Activated T-helper 2 cell treated with anti-CD3 and anti-CD28 coated beads, Interferon-gamma antibody, Interleukin-2, Interleukin-4, amounts not matched to agents 10 μg/mL and 5 μg/mL and 100 μg/mL, durations not matched to agents 14 hours and 24 hours and 36 hours (primary cell): ENCODE measurements at regions not wholly inside any gene's neighbourhood (a gene's known extent, or its start where the extent isn't known, plus 50 kb on each side); places are given as distances from the start of the nearest gene placed in this dataset.
A peak's percentile ranks its signal among the peaks of the same experiment; 100 is the strongest.

ENCODE experiments used
- DNase-seq: peaks from one replicate; pipeline ENCODE4 v3.0.0; 2021; ENCODE audit warnings: low spot score
- H3K27ac Mint-ChIP-seq: one replicate; pipeline ENCODE4 v1.8.0; 2021; ENCODE audit warnings: mixed read lengths
- H3K27me3 Mint-ChIP-seq: one replicate; pipeline ENCODE4 v1.8.0; 2021; ENCODE audit warnings: low read depth, mixed read lengths
- H3K36me3 Mint-ChIP-seq: one replicate; pipeline ENCODE4 v1.8.0; 2021; ENCODE audit warnings: low read depth, mixed read lengths
- H3K4me1 Mint-ChIP-seq: one replicate; pipeline ENCODE4 v1.8.0; 2021; ENCODE audit warnings: low read depth, mixed read lengths
- H3K4me3 Mint-ChIP-seq: one replicate; pipeline ENCODE4 v1.8.0; 2021; ENCODE audit warnings: low read depth, mild to moderate bottlenecking, moderate library complexity, mixed read lengths
- H3K9me3 Mint-ChIP-seq: one replicate; pipeline ENCODE4 v1.8.0; 2021; ENCODE audit warnings: mixed read lengths
- intact Hi-C: fragments of 100-400 bp; cut with micrococcal nuclease; formaldehyde crosslinking; loops from one replicate; pipeline ENCODE4 v1.15.1; 2023

DNA sequence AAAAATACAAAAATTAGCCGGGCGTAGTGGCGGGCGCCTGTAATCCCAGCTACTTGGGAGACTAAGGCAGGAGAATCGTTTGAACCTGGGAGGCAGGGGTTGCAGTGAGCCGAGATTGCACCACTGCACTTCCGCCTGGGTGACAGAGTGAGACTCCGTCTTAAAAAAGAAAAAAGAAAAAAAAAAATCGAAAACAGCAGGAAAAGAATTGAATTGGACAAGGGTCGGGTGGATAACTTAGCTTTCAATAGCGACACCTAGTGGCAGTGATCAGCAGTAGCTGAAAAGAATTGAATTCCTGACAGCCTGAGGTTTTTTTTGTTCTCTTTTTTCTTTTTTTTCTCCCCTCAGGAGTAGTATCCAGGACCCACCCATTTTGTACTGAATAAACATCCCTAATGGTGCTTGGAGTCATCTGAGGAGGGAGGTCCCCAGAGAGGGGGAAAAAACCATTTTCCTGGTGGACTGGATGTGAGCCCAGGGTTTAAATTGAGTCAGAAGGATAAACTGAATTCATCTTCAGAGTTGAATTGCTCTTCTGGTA, 55.1 kb downstream of the CYCS start:
- no peaks in the 10 kb centered on the region for H3K27me3 Mint-ChIP-seq
- H3K4me1 Mint-ChIP-seq: peaks cover 29% of the 10 kb centered on the region
- intact Hi-C loops: loop anchor here (1.0 to 2.0 kb wide), 4 partner anchors 25 to 250 kb away; no protein-coding TSS in a partner anchor
- no peak overlapping the region for H3K4me3 Mint-ChIP-seq
- H3K9me3 Mint-ChIP-seq: no peaks in the 10 kb centered on the region
- peak; percentile 20 for DNase-seq
- H3K27ac Mint-ChIP-seq: no peak overlapping the region
- no peaks in the 10 kb centered on the region for H3K36me3 Mint-ChIP-seq

DNA sequence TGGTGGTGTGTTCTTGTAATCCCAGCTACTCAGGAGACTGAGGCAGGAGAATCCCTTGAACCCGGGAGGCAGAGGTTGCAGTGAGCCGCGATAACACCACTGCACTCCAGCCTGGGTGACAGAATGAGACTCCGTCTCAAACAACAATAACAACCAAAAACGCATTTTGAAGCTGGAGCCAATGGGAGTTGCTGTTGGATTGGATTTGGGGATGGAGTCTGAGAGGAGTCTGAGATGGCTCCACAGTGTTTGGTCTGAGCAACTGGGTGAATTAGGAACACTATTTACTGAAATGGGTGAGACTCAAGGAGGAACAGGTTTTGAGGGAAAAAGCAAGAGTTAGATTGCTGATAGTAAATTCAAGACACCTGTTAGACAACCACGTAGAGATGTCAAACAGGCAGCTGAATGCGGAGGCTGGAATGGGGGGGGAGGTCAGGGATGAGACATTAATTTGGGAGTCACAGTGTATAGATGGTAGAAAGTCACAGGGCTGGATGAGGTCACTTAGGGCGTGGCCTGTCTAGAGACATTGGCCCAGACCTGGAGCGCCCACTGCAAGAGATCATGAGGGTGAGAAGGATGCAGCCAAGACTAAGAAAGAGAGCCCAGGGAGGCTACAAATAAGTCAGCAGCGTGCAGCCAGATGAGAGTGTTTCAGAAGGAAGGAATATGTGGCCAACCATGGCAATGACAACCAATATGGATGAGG, 56.4 kb downstream of the CYCS start:
- Mint-ChIP-seq H3K9me3 (no peaks in the 10 kb centered on the region), H3K4me1 (peaks cover 28% of the 10 kb centered on the region), H3K27me3 (no peaks in the 10 kb centered on the region), H3K27ac (no peak overlapping the region), H3K4me3 (no peak overlapping the region), H3K36me3 (no peaks in the 10 kb centered on the region)
- DNase-seq: no peak
- intact Hi-C loops: no loop called here

DNA sequence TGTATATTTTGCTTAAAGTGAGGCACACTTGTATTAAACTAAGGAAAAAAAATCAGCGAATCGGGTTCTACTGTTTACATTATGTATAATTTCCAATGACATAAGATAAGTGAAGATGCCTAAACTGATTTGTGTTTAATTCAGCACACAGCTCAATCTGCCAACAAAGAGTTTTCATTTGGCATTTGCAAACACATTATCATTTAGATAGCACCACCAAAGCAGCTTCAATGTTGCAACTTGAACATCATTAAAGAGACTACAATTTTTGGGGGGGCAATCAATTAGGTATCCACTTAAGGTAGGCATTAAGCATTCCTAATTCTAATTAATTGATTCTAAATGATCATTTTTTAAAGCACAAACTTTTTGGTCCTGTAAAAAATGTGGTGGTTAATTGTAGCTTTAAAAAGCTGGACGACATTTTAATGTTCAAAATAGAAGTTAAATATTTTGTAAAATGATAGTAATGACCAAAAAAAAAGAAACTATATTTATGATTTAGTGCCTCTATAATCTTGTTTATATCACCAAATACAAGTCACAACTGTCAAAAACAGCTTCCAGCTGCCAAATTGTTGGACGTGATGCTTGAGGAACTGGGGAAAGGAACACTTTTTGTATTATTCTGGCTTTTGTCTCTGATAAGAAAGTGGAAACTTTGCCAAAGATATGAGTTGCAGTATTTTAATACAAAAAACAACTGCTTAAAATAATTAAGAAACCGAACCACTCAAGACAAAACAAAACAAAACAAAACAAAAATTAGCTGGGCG, 57.1 kb downstream of the CYCS start:
- H3K27ac Mint-ChIP-seq: no peak overlapping the region
- H3K36me3 Mint-ChIP-seq: no peaks in the 10 kb centered on the region
- intact Hi-C loops: no loop called here
- no peak overlapping the region for H3K4me3 Mint-ChIP-seq
- H3K27me3 Mint-ChIP-seq: peaks cover under 1% of the 10 kb centered on the region
- H3K9me3 Mint-ChIP-seq: no peaks in the 10 kb centered on the region
- DNase-seq: no peak
- peaks cover 25% of the 10 kb centered on the region for H3K4me1 Mint-ChIP-seq

DNA sequence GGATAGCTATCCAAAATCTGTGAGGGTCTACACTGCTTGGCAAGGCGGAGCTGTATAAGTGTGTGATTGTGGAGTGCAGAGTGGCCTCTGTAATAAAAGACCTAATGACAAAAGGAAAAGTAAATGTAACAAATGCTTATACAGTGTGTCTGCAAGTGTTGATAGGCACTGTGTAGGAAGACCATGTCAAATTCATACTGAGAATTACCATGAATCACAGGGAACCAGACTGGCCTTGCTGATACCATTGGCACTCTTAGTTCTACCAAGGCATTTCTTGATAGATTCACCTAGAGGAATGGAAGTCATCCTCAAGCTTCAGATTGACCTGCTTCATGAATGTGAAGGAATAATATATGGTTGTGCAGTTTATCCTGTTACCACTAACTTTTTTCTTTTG, 58.8 kb downstream of the CYCS start:
- H3K27ac Mint-ChIP-seq: no peak overlapping the region
- no peak for DNase-seq
- intact Hi-C loops: no loop called here
- H3K4me3 Mint-ChIP-seq: no peak overlapping the region
- no peaks in the 10 kb centered on the region for H3K9me3 Mint-ChIP-seq
- H3K27me3 Mint-ChIP-seq: peaks cover 8% of the 10 kb centered on the region
- peaks cover 30% of the 10 kb centered on the region for H3K4me1 Mint-ChIP-seq
- no peaks in the 10 kb centered on the region for H3K36me3 Mint-ChIP-seq

DNA sequence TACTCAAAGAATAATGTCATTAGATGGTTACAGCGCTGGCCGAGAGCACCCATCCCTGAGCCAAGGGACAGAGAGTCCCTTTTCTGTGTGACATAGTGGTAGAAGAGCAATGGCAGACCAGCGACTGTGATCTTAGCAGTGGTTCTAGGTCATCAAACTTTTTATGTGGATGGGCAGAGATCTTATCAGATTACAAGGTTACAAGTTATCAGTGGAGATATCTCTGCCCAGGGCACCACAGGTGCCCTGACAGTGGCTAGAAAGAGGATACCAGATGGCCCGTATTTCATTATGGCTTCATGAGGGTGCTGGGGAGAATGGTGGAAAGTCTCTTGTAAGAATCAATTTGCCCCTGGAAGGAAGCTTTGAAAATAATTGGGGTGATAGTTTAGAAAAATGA, 62.7 kb downstream of the CYCS start:
- no peak for DNase-seq
- intact Hi-C loops: no loop called here
- no peak overlapping the region for H3K27ac Mint-ChIP-seq
- peaks cover 13% of the 10 kb centered on the region for H3K4me1 Mint-ChIP-seq
- H3K4me3 Mint-ChIP-seq: no peak overlapping the region
- no peaks in the 10 kb centered on the region for H3K36me3 Mint-ChIP-seq
- no peaks in the 10 kb centered on the region for H3K9me3 Mint-ChIP-seq
- peaks cover 11% of the 10 kb centered on the region for H3K27me3 Mint-ChIP-seq

DNA sequence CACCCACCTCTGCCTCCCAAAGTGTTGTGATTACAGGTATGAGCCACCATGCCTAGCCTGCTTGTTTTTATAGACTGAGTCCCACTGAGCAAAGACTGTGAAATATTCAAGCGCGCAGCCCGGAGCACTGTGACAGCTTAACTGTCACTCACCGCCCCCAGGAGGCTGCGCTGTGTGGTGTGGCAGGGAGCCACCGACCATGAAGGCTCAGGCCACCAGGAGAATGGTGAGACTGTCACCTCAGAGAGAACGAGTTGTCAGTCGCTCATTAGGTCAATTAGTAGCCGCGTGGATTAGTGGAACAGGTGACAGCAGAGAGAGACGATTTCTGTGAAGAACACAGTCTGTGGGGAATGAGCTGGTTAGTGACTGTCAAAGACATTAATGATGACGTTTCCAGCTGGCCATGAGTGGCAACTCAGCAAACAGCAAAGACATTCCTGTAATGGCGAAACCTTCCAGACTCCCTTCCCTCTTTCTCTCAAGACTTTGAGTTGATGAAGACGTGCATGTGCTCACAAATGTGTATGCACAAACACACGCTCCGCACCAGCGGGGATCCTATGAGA, 64.5 kb downstream of the CYCS start:
- Mint-ChIP-seq H3K4me3 (no peak overlapping the region), H3K36me3 (no peaks in the 10 kb centered on the region), H3K27me3 (peaks cover 18% of the 10 kb centered on the region), H3K27ac (no peak overlapping the region), H3K9me3 (no peaks in the 10 kb centered on the region), H3K4me1 (peaks cover 8% of the 10 kb centered on the region)
- no peak for DNase-seq
- intact Hi-C loops: no loop called here

DNA sequence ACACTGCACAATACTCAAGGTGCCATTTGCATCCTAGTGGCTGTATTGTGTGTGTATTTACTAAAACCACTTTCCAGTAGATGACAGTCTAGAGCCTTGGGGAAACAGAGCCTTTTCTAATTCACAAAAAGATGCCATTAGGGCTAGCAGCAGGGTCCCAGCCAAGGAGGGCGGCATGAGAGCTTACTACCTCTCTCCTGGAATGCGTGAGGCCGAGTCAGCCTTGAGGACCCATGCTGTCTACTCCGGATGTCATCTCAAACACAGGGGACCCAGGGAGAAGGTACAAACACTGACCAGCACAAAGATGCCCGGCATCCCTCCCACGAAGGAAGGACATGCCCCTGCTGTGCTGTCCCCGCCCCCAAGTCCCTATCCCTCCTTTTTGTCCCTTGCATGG, 65.5 kb downstream of the CYCS start:
- Mint-ChIP-seq H3K36me3 (no peaks in the 10 kb centered on the region), H3K27me3 (peaks cover 26% of the 10 kb centered on the region), H3K4me1 (peaks cover 7% of the 10 kb centered on the region), H3K27ac (no peak overlapping the region), H3K9me3 (no peaks in the 10 kb centered on the region), H3K4me3 (no peak overlapping the region)
- no peak for DNase-seq
- intact Hi-C loops: no loop called here

DNA sequence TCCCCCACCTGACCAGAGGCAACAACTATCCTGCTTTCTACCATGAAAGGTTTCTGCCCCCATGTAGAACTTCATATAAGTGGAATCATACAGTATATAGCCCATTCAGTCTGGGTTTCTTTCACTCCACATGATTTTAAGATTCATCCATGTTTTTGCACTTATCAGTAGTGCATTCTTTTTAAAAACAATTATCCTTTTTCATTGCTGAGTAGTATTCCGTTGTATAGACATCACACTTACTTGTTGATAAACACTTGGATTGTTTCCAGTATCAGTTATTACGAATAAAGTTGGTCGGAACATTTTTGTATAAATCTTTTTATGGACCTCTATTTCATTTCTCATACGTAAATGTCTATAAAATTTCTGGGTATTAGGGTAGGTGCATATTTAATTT, 68.7 kb downstream of the CYCS start:
- H3K27ac Mint-ChIP-seq: no peak overlapping the region
- H3K36me3 Mint-ChIP-seq: no peaks in the 10 kb centered on the region
- peaks cover 30% of the 10 kb centered on the region for H3K27me3 Mint-ChIP-seq
- no peak overlapping the region for H3K4me3 Mint-ChIP-seq
- no peak for DNase-seq
- intact Hi-C loops: no loop called here
- no peaks in the 10 kb centered on the region for H3K9me3 Mint-ChIP-seq
- peaks cover under 1% of the 10 kb centered on the region for H3K4me1 Mint-ChIP-seq

DNA sequence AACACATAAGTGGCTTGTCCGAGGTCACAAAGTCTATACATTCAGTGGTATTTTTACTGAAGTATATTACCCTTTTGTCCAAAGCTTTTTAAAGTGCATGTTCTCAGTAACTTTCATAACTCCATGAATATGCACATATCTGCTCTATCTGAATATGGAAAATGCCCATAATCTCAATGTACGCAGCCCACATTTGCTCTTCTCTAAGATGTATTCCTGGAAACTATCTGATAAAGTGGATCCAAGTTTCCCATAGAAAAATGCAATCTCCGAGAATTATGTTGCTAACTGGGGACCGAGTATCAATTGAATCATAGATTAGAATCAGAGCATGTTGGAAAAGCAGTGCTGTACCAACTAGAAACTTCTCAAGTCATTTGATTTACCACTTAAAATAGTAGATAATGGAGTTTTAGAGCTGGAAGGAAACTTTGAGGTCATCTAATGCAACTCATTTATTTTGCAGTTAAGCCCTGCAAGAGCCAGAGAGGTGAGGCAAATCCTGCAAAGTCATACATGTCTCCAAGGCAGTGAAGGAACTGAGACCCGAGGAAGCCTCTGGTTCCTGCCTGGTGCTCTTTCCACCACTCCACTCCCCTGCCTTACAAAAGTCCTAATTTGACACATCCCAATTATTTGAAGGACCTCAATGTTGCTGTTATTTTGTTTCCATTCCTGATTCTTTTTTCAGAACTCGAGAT, 69.4 kb downstream of the CYCS start:
- no peaks in the 10 kb centered on the region for H3K4me1 Mint-ChIP-seq
- DNase-seq: no peak
- H3K4me3 Mint-ChIP-seq: no peak overlapping the region
- intact Hi-C loops: no loop called here
- H3K36me3 Mint-ChIP-seq: no peaks in the 10 kb centered on the region
- no peak overlapping the region for H3K27ac Mint-ChIP-seq
- H3K27me3 Mint-ChIP-seq: peaks cover 33% of the 10 kb centered on the region
- no peaks in the 10 kb centered on the region for H3K9me3 Mint-ChIP-seq

DNA sequence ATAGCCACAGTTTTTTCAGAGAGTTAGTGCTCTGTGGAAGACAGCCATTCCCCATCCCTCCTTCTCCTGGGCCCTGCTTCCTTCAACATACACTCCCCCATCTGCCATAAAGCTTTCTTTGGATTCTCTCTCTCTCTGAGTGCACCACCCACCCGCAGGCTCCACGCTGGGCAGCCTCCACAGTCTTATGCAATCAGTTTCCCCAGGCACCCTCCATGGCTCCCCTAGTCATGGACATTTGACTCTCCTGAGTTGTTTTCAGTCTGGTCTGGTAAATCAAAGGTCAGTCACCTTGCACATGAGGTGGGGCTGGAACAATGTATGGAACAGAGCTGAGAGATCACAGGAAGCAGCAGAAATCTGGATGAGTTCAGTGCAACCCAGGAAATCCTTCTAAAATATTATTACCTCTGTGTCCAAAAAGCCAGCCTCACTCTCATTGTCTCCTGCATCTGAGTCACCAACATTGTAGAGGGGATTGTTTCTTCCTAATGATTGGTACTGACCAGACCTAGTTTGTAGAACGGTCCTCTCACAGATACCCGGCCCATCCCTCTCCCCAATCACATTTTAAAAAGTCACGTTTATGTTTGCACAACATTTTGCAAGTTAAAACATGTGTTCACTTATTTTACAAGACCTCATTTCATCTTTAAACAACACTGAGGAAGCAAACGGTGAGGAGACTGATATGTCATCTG, 70.1 kb downstream of the CYCS start:
- Mint-ChIP-seq H3K27me3 (peaks cover 33% of the 10 kb centered on the region), H3K27ac (no peak overlapping the region), H3K9me3 (no peaks in the 10 kb centered on the region), H3K36me3 (no peaks in the 10 kb centered on the region), H3K4me1 (no peaks in the 10 kb centered on the region), H3K4me3 (no peak overlapping the region)
- intact Hi-C loops: no loop called here
- DNase-seq: no peak

DNA sequence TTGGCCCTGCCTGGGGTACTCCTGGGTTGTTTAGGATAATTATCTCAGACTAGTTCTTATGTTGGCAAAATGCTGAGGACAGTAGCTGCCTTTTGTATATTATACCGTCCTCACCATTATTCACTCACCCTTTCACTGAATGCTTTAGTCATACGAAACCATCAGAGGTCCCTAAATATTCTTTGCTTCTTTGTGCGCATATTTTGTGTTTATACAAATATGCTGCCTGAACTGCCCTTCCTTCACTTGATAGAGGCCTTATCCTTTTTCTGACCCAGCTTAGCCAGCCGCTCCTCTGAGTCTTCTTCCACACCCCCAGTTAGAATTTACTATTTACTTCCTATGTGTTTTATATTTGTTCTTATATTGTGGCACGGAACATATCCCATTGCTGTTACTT, 70.2 kb upstream of the OSBPL3 start:
- H3K36me3 Mint-ChIP-seq: no peaks in the 10 kb centered on the region
- peaks cover 21% of the 10 kb centered on the region for H3K27me3 Mint-ChIP-seq
- DNase-seq: no peak
- H3K27ac Mint-ChIP-seq: no peak overlapping the region
- no peaks in the 10 kb centered on the region for H3K9me3 Mint-ChIP-seq
- H3K4me1 Mint-ChIP-seq: no peaks in the 10 kb centered on the region
- H3K4me3 Mint-ChIP-seq: no peak overlapping the region
- intact Hi-C loops: no loop called here

DNA sequence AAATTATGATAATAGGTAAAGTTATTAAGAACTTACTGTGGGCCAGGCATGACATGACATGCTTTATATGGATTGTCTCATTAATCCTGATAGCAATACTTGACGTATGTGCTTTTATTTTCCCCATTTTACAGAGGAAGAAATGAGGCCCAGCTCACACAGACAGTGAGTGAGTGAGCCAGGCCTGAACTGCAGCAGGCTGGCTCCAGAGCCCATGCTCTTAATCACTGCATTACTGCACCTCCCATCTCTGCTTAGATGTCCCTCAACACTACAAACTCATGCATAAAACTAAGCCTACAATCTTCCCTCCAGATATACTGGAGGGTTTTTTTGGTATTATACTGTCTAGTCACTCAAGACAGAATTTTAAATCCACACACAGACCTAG, 68.5 kb upstream of the OSBPL3 start:
- intact Hi-C loops: no loop called here
- Mint-ChIP-seq H3K4me3 (no peak overlapping the region), H3K4me1 (no peaks in the 10 kb centered on the region), H3K27ac (no peak overlapping the region), H3K27me3 (peaks cover 10% of the 10 kb centered on the region), H3K9me3 (no peaks in the 10 kb centered on the region), H3K36me3 (no peaks in the 10 kb centered on the region)
- no peak for DNase-seq
